GM12874 (cell line): ENCODE measurements at regions not wholly inside any gene's neighbourhood (a gene's known extent, or its start where the extent isn't known, plus 50 kb on each side); places are given as distances from the start of the nearest gene placed in this dataset.

Experiments used
- CTCF ChIP-seq: IDR thresholded peaks from 2 replicates; pipeline ENCODE4 v1.5.1; 2011; ENCODE audit warnings: low read depth, mild to moderate bottlenecking, control low read depth, low read length, moderate library complexity; ENCODE audit not compliant: insufficient read depth

GRCh38 chr4:20196476-20196875, 55.2 kb upstream of the SLIT2 start:
- no peak for TF ChIP-seq CTCF

GRCh38 chr4:20195071-20195885, 56.4 kb upstream of the SLIT2 start:
- no peak for TF ChIP-seq CTCF

GRCh38 chr4:20194123-20195013, 57.3 kb upstream of the SLIT2 start:
- TF ChIP-seq CTCF = no peak

- TF ChIP-seq CTCF = no peak
Measured at GRCh38 chr4:20193141-20193936, 58.4 kb upstream of the SLIT2 start.

- TF ChIP-seq CTCF = no peak
Measured at GRCh38 chr4:20192736-20193135, 59.0 kb upstream of the SLIT2 start.

GRCh38 chr4:20185103-20185502, 66.6 kb upstream of the SLIT2 start:
- TF ChIP-seq CTCF = no peak

- no peak for TF ChIP-seq CTCF
Measured at GRCh38 chr4:20181926-20182325, 69.8 kb upstream of the SLIT2 start.
